ENCODE measurements at regions not wholly inside any gene's neighbourhood (a gene's known extent, or its start where the extent isn't known, plus 50 kb on each side); places are given as distances from the start of the nearest gene placed in this dataset.

DNA sequence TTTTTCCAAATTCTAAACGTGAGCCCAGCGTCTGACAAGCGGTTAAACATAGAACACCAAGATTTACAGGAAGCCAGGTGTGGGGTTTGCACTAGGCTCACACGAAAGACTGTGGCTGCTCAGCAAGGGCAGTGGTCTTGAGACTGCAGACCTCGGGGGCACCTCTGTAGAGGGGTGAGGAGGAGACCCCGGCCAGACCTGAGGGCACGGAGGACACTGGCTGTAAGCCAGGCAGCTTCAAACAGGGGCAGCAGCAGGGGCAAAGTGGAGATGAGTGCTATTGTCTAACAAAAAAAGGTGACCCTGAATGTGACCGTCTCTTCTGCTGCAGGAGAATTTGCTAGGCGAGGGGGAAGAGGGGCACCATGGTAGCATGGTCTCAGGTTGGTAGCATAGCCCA, 140.3 kb downstream of the CYP26B1 start (continued):
- no peak for TF ChIP-seq KDM4A (IDR thresholded peaks at IDR 0.05; ENCODE audit: low read depth, low read length, severe bottlenecking)
- TF ChIP-seq, protein P1, sequence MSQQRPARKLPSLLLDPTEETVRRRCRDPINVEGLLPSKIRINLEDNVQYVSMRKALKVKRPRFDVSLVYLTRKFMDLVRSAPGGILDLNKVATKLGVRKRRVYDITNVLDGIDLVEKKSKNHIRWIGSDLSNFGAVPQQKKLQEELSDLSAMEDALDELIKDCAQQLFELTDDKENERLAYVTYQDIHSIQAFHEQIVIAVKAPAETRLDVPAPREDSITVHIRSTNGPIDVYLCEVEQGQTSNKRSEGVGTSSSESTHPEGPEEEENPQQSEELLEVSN (IDR thresholded peaks at IDR 0.05), result no peak
- no peak for TF ChIP-seq SRF (IDR thresholded peaks at IDR 0.05; ENCODE audit: low read depth, low read length)
- no peak for TF ChIP-seq NANOG (IDR thresholded peaks at IDR 0.05; ENCODE audit: insufficient read depth, low read depth, low read length, poor library complexity, severe bottlenecking)
- TF ChIP-seq, protein P2, sequence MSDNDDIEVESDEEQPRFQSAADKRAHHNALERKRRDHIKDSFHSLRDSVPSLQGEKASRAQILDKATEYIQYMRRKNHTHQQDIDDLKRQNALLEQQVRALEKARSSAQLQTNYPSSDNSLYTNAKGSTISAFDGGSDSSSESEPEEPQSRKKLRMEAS (IDR thresholded peaks at IDR 0.05), result no peak
